ENCODE measurements at regions not wholly inside any gene's neighbourhood (a gene's known extent, or its start where the extent isn't known, plus 50 kb on each side); places are given as distances from the start of the nearest gene placed in this dataset.
"Not testable (repeated sequence)": the region's sequence is repeated elsewhere in the genome, so short reads cannot be mapped to it uniquely, and the experiment has no call there.

- no peak for DNase-seq (ENCODE audit: low read depth, low spot score)
- Mint-ChIP-seq H3K36me3 (ENCODE audit: low read depth) (no peaks in the 10 kb centered on the region), H3K4me3 (no peak overlapping the region)
These were observed 130.8 kb downstream of the CPZ start for GRCh38 chr4:8723222-8723980.

GRCh38 chr4:8722556-8722955 is 130.0 kb downstream of the CPZ start:
- no peak overlapping the region for H3K4me3 Mint-ChIP-seq
- no peak overlapping the region for H3K27ac Mint-ChIP-seq (ENCODE audit: unreplicated experiment)
- no peak for TF ChIP-seq CTCF (conservative IDR thresholded peaks at IDR 0.05)
- H3K27me3 Mint-ChIP-seq (ENCODE audit: low read depth), result peaks cover 78% of the 10 kb centered on the region
- no peak for DNase-seq (ENCODE audit: low read depth, low spot score)
- no peaks in the 10 kb centered on the region for H3K36me3 Mint-ChIP-seq (ENCODE audit: low read depth)
- no peaks in the 10 kb centered on the region for H3K9me3 Mint-ChIP-seq
- no peaks in the 10 kb centered on the region for H3K4me1 Mint-ChIP-seq

More at GRCh38 chr4:8723222-8723980, 130.8 kb downstream of the CPZ start:
- Mint-ChIP-seq H3K4me1 (no peaks in the 10 kb centered on the region), H3K9me3 (no peaks in the 10 kb centered on the region), H3K27ac (ENCODE audit: unreplicated experiment) (no peak overlapping the region), H3K27me3 (ENCODE audit: low read depth) (peaks cover 74% of the 10 kb centered on the region)
- TF ChIP-seq CTCF (conservative IDR thresholded peaks at IDR 0.05), result no peak

GRCh38 chr4:8721621-8722020 is 129.1 kb downstream of the CPZ start:
- no peaks in the 10 kb centered on the region for H3K9me3 Mint-ChIP-seq
- DNase-seq (ENCODE audit: low read depth, low spot score), result no peak
- H3K27me3 Mint-ChIP-seq (ENCODE audit: low read depth), result peaks cover 79% of the 10 kb centered on the region
- no peak for TF ChIP-seq CTCF (conservative IDR thresholded peaks at IDR 0.05)
- no peaks in the 10 kb centered on the region for H3K4me1 Mint-ChIP-seq
- no peak overlapping the region for H3K27ac Mint-ChIP-seq (ENCODE audit: unreplicated experiment)
- H3K36me3 Mint-ChIP-seq (ENCODE audit: low read depth), result no peaks in the 10 kb centered on the region
- no peak overlapping the region for H3K4me3 Mint-ChIP-seq

GRCh38 chr4:8719421-8719820 is 126.9 kb downstream of the CPZ start:
- Mint-ChIP-seq H3K27me3 (ENCODE audit: low read depth) (peaks cover 77% of the 10 kb centered on the region), H3K27ac (ENCODE audit: unreplicated experiment) (no peak overlapping the region), H3K4me1 (no peaks in the 10 kb centered on the region), H3K9me3 (no peaks in the 10 kb centered on the region), H3K36me3 (ENCODE audit: low read depth) (no peaks in the 10 kb centered on the region), H3K4me3 (no peak overlapping the region)
- TF ChIP-seq CTCF (conservative IDR thresholded peaks at IDR 0.05), result no peak
- no peak for DNase-seq (ENCODE audit: low read depth, low spot score)

GRCh38 chr4:8717470-8717869 is 124.9 kb downstream of the CPZ start:
- not testable (repeated sequence) for H3K27ac Mint-ChIP-seq (ENCODE audit: unreplicated experiment); H3K36me3 Mint-ChIP-seq (ENCODE audit: low read depth); H3K4me3 Mint-ChIP-seq; DNase-seq (ENCODE audit: low read depth, low spot score); H3K4me1 Mint-ChIP-seq
- Mint-ChIP-seq H3K27me3 (ENCODE audit: low read depth) (peaks cover 71% of the 10 kb centered on the region), H3K9me3 (peaks cover 12% of the 10 kb centered on the region)

- H3K36me3 Mint-ChIP-seq (ENCODE audit: low read depth), result peaks cover 7% of the 10 kb centered on the region
- H3K4me3 Mint-ChIP-seq, result no peak overlapping the region
- DNase-seq (ENCODE audit: low read depth, low spot score), result no peak
- H3K27ac Mint-ChIP-seq (ENCODE audit: unreplicated experiment), result no peak overlapping the region
- TF ChIP-seq CTCF (conservative IDR thresholded peaks at IDR 0.05), result no peak
- peaks cover 68% of the 10 kb centered on the region for H3K27me3 Mint-ChIP-seq (ENCODE audit: low read depth)
- H3K4me1 Mint-ChIP-seq, result peaks cover 4% of the 10 kb centered on the region
- peaks cover 14% of the 10 kb centered on the region for H3K9me3 Mint-ChIP-seq
These were observed 118.4 kb downstream of the CPZ start for GRCh38 chr4:8710946-8711345.

All from neural crest cell (in vitro differentiated cells).